C4-2B (cell line): ENCODE measurements at regions not wholly inside any gene's neighbourhood (a gene's known extent, or its start where the extent isn't known, plus 50 kb on each side); places are given as distances from the start of the nearest gene placed in this dataset.

Source experiments
- H3K27ac ChIP-seq: fragments of 450-650 bp; 2 replicates; pipeline ENCODE4 v1.5.1; 2017
- ZFX ChIP-seq: fragments of 450-650 bp; IDR thresholded peaks from 2 replicates; pipeline ENCODE4 v1.6.1; 2017
- TF ChIP-seq, protein P1 (sequence below): fragments of 450-650 bp; conservative IDR thresholded peaks from 2 replicates; pipeline ENCODE4 v1.5.1; 2017; ENCODE audit warnings: mild to moderate bottlenecking

- no peak overlapping the region for H3K27ac ChIP-seq
- no peak for TF ChIP-seq ZFX
- TF ChIP-seq, protein P1, sequence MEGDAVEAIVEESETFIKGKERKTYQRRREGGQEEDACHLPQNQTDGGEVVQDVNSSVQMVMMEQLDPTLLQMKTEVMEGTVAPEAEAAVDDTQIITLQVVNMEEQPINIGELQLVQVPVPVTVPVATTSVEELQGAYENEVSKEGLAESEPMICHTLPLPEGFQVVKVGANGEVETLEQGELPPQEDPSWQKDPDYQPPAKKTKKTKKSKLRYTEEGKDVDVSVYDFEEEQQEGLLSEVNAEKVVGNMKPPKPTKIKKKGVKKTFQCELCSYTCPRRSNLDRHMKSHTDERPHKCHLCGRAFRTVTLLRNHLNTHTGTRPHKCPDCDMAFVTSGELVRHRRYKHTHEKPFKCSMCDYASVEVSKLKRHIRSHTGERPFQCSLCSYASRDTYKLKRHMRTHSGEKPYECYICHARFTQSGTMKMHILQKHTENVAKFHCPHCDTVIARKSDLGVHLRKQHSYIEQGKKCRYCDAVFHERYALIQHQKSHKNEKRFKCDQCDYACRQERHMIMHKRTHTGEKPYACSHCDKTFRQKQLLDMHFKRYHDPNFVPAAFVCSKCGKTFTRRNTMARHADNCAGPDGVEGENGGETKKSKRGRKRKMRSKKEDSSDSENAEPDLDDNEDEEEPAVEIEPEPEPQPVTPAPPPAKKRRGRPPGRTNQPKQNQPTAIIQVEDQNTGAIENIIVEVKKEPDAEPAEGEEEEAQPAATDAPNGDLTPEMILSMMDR: no peak
Observed at GRCh38 chr15:70409388-70409787, 311.7 kb upstream of the TLE3 start.

DNA sequence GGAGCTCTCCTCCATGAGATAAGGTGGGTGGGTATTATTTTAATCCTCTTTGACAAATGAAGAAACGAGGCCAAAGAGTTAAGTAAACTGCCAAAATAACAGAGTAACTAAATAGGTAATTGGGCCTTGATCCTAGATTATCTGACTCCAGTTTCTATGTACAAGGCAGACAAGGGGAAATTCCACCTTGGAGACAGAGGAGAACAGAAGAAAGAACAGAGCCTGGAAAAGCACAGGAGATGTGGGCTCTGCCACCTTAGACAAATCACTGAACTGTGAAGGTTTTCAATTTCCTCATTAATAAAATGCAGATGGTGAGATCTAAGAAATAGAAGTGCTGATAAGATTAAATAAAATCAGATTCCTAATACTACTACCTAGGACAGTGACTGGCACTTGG, 310.2 kb upstream of the TLE3 start:
- no peak overlapping the region for H3K27ac ChIP-seq
- TF ChIP-seq ZFX: no peak
- TF ChIP-seq, protein P1: no peak

DNA sequence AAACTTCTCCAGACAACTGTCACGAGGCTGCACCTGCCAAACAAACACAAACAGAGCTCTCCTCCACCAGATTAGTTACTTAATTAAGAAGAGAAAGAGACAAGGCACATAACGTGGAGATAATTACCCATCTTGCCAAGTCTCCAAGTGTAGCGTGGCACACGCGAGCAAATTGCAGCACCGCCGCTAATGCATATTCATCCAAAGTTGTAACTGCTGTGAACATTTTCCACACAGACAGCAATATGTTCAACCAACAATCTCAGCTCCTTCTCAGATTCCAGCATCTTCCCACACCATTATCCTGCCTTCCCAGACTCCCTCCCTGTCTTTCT, 309.6 kb upstream of the TLE3 start:
- no peak overlapping the region for H3K27ac ChIP-seq
- TF ChIP-seq, protein P1: no peak
- no peak for TF ChIP-seq ZFX

DNA sequence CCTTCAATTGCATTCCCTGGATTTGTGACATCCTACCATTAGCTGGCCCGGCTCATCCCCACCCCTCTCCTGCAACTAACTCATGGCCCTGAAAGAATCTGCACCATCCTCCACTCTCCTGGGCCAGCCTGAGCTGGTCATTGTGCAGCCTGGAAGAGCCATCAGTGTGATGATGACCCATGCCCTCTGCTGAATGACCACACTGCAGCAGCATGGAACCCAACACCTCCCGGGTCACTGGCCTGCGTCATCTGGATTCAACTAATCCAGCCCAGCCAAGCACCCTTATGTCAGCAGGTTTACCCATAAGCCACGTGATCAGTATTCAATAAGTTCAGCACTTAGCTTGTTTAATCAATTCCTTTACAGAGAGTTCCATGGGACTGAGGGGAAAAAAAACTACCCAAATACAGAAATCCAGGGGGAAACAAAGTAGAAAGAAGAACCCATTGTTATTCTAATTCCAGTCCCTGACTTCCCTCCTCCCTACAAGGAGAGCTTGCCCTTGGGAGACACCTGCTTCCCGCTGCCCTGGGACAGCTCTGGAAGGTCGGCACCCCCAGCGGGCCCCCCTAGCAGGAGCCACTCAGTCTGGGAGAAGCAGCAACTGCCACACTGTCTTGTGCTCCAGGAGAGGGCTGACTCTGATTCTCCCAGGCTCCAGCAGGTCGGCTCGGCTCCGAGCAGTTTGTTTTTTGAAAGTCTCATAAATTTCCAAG, 309.1 kb upstream of the TLE3 start:
- no peak overlapping the region for H3K27ac ChIP-seq
- TF ChIP-seq ZFX: no peak

- TF ChIP-seq, protein P1: no peak
- no peak for TF ChIP-seq ZFX
- H3K27ac ChIP-seq: no peak overlapping the region
Observed at GRCh38 chr15:70401709-70402108, 304.0 kb upstream of the TLE3 start.

DNA sequence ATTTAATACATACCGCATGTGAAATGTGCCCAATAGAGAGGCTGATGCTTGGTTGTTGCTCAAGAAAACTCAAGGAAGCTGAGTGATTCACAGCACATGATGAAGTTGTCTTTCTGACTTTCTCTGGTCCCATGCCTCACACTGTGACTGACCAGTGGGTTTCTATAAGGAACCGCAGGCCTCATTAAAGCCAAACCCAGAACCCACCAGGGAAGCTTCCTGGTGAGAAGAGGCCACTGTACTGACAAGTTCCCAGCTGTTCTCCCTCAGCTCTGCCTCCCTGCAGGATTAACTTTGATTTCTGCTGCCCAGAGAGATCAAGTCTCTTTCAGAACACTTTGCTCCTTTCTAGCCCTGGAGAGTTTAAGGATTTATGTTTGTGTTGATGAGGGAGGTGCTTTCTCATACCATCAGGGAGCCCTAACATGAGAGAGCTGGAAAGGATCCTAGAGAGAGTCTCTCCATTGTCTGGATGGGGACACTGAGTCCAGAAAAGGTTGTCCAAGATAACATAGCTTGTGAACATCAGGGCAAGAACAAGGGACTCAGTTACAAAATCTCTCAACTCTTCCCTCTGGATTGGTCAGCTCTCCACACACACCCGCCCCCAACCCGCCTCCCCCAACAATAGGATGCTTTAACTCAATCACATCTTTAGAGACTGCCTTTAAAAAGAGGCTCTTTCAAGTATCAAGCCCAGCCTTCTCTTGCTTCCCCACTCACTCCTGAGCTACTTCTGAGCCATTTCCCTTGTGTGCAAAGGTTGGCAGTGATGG, 303.2 kb upstream of the TLE3 start:
- no peak overlapping the region for H3K27ac ChIP-seq
- TF ChIP-seq, protein P1: no peak
- TF ChIP-seq ZFX: no peak

DNA sequence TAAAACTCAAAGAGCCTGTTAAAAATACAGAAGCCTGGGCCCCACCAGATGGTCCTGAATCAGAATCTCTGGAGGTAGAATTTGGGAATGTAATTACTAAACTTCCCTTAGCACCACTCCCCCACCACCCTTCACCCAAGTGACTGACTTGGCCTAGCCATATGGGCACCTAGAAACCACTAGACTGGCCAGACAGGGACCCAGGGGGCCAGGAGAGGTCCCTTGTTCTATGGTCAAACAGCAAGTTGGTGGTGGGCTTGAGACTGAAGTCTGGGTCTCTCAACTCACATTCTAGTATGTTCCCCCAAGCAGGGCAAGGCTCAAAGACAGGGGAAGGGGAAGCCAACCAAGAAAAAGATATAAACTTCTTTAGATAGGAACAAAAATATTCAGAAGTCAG, 301.5 kb upstream of the TLE3 start:
- no peak for TF ChIP-seq ZFX
- TF ChIP-seq, protein P1: no peak
- no peak overlapping the region for H3K27ac ChIP-seq
